ENCODE measurements at regions not wholly inside any gene's neighbourhood (a gene's known extent, or its start where the extent isn't known, plus 50 kb on each side); places are given as distances from the start of the nearest gene placed in this dataset.

- DNase-seq = no peak
- no peak overlapping the region for H3K27ac Mint-ChIP-seq
- no peak overlapping the region for H3K4me3 Mint-ChIP-seq
- no peaks in the 10 kb centered on the region for H3K27me3 Mint-ChIP-seq
- no peaks in the 10 kb centered on the region for H3K4me1 Mint-ChIP-seq
- ChIA-PET CTCF (interaction anchor here (1.0 kb wide), 1 partner anchor 52 kb away, joined by 3 read pairs; no protein-coding TSS in a partner anchor), POLR2A (no interaction called here)
- H3K36me3 Mint-ChIP-seq (ENCODE audit: low read depth) = no peaks in the 10 kb centered on the region
- peaks cover 3% of the 10 kb centered on the region for H3K9me3 Mint-ChIP-seq
These were observed 93.6 kb upstream of the ZNF678 start for GRCh38 chr1:227469708-227470107.

DNA sequence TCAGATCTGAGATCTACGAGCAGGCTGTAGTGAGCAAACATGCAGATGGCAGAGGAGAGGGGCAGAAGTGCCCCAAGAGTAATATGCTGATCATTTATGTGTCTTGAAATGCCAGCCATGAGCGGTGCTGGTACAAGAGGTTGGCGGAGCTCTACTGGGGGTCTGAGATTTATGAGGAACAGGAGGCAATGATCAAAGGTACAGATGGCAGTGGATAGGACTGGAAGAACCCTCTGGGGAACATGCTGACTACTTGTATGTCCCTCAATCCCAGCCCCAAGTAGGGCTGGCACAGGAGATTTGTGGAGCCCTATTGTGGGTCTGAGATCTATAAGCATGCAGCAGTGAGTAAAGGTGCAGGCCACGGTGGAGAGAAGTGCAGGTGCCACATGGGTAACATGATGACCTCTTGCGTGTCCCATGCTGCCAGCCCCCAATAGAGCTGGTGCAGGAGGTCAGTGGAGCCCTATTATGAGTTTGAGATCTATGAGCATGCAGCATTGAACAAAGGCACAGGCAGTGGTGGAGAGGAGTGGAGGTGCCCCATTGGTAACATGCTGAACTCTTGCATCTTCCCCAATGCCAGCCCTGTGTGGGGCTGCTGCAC, 97.2 kb upstream of the ZNF678 start:
- Mint-ChIP-seq H3K27me3 (no peaks in the 10 kb centered on the region), H3K4me1 (no peaks in the 10 kb centered on the region), H3K36me3 (ENCODE audit: low read depth) (no peaks in the 10 kb centered on the region), H3K27ac (no peak overlapping the region), H3K4me3 (no peak overlapping the region), H3K9me3 (peaks cover 3% of the 10 kb centered on the region)
- POLR2A ChIA-PET = no interaction called here
- DNase-seq = no peak
- CTCF ChIA-PET = no interaction called here

- Mint-ChIP-seq H3K27me3 (no peaks in the 10 kb centered on the region), H3K27ac (no peak overlapping the region), H3K4me3 (no peak overlapping the region), H3K9me3 (peaks cover under 1% of the 10 kb centered on the region), H3K36me3 (ENCODE audit: low read depth) (no peaks in the 10 kb centered on the region), H3K4me1 (no peaks in the 10 kb centered on the region)
- CTCF ChIA-PET = no interaction called here
- no peak for DNase-seq
- POLR2A ChIA-PET = no interaction called here
These were observed 98.1 kb upstream of the ZNF678 start for GRCh38 chr1:227465256-227465655.

DNA sequence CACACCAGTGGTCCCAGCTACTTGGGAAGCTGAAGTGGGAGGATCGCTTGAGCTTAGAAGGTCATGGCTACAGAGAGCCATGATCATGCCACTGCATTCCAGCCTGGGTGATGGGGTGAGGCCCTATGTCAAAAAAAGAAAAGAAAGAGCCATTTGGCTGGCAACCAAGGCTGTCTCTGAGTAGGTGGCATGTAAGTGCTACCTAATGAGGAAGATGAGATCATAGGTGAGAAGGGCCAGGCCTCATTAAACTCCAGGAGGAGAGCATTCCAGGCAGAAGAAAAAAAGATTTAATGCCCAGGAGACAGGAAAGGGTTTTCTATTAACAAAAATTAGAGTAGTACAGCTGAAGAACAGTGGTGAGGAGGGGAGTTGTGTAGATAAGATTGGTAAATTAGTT, 103.4 kb upstream of the ZNF678 start:
- no peak overlapping the region for H3K27ac Mint-ChIP-seq
- CTCF ChIA-PET = no interaction called here
- no peaks in the 10 kb centered on the region for H3K4me1 Mint-ChIP-seq
- POLR2A ChIA-PET = no interaction called here
- no peaks in the 10 kb centered on the region for H3K9me3 Mint-ChIP-seq
- H3K27me3 Mint-ChIP-seq = peaks cover 7% of the 10 kb centered on the region
- DNase-seq = no peak
- H3K4me3 Mint-ChIP-seq = no peak overlapping the region
- no peaks in the 10 kb centered on the region for H3K36me3 Mint-ChIP-seq (ENCODE audit: low read depth)

DNA sequence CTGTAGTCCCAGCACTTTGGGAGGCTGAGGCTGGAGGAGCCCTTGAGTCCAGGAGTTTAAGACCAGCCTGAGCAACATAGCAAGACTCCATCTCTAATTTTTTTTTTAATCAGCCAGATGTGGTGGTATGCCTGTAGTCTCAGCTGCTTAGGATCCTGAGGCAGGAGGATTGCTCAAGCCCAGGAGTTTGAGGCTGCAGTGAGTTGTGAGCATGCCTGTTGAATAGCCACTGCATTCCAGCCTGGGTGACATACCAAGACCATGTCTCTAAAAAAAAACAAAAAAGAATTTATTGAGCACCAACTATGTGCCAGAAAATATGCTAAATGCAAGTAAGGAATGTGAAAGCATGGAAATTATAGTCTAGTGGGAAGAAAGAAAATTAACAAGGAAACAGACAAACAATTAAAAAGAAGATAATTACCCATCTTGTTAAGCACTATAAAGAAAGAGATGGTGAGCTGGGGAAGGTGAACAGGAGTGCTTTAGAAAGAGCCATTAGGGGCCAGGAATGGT, 104.0 kb upstream of the ZNF678 start:
- CTCF ChIA-PET = no interaction called here
- POLR2A ChIA-PET = no interaction called here
- Mint-ChIP-seq H3K27me3 (peaks cover 7% of the 10 kb centered on the region), H3K27ac (no peak overlapping the region), H3K36me3 (ENCODE audit: low read depth) (no peaks in the 10 kb centered on the region), H3K4me3 (no peak overlapping the region), H3K9me3 (no peaks in the 10 kb centered on the region), H3K4me1 (no peaks in the 10 kb centered on the region)
- no peak for DNase-seq

DNA sequence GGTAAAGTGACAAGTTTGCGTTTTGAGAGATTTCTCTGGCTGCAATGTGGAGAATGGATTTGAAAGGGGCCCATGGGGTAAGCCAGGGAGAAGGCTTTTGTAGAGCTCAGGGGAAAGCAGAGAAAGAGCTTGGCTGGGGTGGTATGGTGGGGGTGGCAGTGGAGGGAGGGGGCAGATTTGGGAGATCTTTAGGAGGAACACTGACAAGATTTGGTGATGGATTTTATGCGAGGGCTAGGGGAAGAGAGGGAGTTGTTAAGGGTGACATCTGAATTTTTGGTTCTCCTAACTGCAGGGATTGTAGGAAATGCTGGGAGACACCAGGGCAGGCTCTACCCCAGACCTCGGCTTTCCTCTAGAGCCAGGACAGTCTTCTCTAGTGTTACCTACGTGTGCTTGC, 108.7 kb upstream of the ZNF678 start:
- no peaks in the 10 kb centered on the region for H3K9me3 Mint-ChIP-seq
- DNase-seq = no peak
- H3K4me3 Mint-ChIP-seq = no peak overlapping the region
- H3K27me3 Mint-ChIP-seq = peaks cover 13% of the 10 kb centered on the region
- ChIA-PET POLR2A (no interaction called here), CTCF (no interaction called here)
- H3K36me3 Mint-ChIP-seq (ENCODE audit: low read depth) = no peaks in the 10 kb centered on the region
- H3K4me1 Mint-ChIP-seq = no peaks in the 10 kb centered on the region
- no peak overlapping the region for H3K27ac Mint-ChIP-seq

DNA sequence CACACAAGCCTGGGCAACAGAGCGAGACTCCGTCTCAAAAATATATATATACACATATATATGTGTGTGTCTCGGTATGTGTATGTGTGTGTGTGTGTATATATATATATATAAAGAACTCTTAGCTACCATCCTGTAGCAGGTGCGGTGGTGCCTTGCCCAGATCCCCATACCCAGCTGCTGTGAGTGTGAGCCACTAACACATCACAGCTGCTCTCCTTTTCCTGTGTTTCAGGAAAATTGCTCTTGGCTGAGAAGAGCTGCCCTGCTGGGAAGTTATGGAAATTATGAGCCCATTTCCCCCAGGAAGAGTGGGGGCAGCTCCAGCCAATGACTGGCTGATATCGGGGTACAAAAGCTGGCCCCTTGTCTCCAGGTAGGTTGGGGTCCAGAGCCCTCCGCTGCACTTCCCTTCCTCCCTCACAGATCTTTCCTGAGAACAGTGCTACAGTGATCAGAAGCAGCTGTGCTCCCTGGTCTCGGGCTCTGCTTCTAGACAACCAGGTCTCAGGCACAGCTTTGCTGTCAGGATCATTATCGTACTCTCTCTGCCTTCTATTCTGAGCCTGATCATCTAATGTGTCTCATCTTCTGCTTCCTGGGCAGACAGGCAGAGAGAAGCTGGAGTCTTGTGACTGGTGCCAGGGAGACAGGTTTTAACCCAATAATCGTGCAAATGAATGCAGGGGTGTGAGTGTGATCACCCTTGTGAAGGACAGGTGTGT, 109.6 kb upstream of the ZNF678 start:
- H3K27ac Mint-ChIP-seq = no peak overlapping the region
- no peaks in the 10 kb centered on the region for H3K9me3 Mint-ChIP-seq
- ChIA-PET POLR2A (no interaction called here), CTCF (interaction anchor here (0.6 kb wide), 1 partner anchor 520 kb away, joined by 3 read pairs; no protein-coding TSS in a partner anchor)
- DNase-seq = no peak
- H3K36me3 Mint-ChIP-seq (ENCODE audit: low read depth) = no peaks in the 10 kb centered on the region
- peaks cover 15% of the 10 kb centered on the region for H3K27me3 Mint-ChIP-seq
- H3K4me3 Mint-ChIP-seq = no peak overlapping the region
- H3K4me1 Mint-ChIP-seq = peaks cover 2% of the 10 kb centered on the region

DNA sequence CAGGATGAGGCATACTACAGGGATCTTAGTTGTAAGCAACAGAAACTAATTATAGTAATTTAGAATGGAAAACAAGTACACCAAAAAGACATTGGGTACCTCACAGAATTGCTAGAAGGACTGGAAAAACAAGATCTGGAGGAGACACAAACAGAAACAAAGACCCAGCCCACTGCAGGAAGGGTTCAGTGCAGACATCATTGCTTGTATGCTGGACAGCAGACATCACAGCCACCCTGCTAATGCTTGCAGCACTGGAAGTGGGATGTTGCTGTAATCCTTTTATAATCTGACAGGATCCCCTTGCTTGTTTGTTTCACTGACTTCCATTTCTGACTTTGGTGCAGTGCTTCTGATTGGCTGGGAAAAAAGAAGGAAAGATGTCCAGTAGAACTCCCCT, 111.4 kb upstream of the ZNF678 start:
- Mint-ChIP-seq H3K27me3 (peaks cover 15% of the 10 kb centered on the region), H3K27ac (no peak overlapping the region), H3K36me3 (ENCODE audit: low read depth) (no peaks in the 10 kb centered on the region), H3K4me1 (peaks cover 2% of the 10 kb centered on the region), H3K4me3 (no peak overlapping the region), H3K9me3 (no peaks in the 10 kb centered on the region)
- CTCF ChIA-PET = interaction anchor here (0.9 kb wide), 1 partner anchor 38 kb away, joined by 3 read pairs; no protein-coding TSS in a partner anchor
- no peak for DNase-seq
- POLR2A ChIA-PET = no interaction called here

DNA sequence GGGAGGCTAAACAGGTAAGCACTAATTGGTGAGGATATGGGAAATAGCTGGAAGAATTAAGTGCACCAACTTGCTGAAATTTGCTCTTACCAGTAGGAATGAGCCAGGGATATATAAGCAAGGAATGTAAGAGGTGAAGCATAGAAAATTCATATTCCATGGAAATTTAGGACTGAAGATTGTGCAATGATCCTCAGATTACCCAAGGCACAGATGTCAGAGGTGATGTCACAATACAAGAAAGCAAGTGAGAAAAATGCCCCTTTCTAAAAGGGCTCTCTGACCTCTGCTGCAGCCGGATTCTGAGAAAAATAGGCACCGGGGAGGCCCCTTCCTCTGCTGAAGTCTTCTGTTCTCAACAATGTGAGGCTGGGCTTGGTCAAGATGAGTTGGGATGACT, 112.3 kb upstream of the ZNF678 start:
- Mint-ChIP-seq H3K9me3 (no peaks in the 10 kb centered on the region), H3K27me3 (peaks cover 12% of the 10 kb centered on the region), H3K27ac (no peak overlapping the region), H3K4me1 (peaks cover 2% of the 10 kb centered on the region), H3K36me3 (ENCODE audit: low read depth) (no peaks in the 10 kb centered on the region), H3K4me3 (no peak overlapping the region)
- DNase-seq = no peak
- POLR2A ChIA-PET = no interaction called here
- CTCF ChIA-PET = interaction anchor here (0.9 kb wide), 1 partner anchor 39 kb away, joined by 3 read pairs; no protein-coding TSS in a partner anchor

- H3K4me3 Mint-ChIP-seq = no peak overlapping the region
- DNase-seq = no peak
- H3K27ac Mint-ChIP-seq = no peak overlapping the region
- H3K4me1 Mint-ChIP-seq = peaks cover 2% of the 10 kb centered on the region
- no peaks in the 10 kb centered on the region for H3K36me3 Mint-ChIP-seq (ENCODE audit: low read depth)
- H3K27me3 Mint-ChIP-seq = peaks cover 12% of the 10 kb centered on the region
- no peaks in the 10 kb centered on the region for H3K9me3 Mint-ChIP-seq
- ChIA-PET POLR2A (no interaction called here), CTCF (no interaction called here)
These were observed 112.9 kb upstream of the ZNF678 start for GRCh38 chr1:227450489-227450888.

GRCh38 chr1:227449741-227450441, 113.5 kb upstream of the ZNF678 start:
- H3K27me3 Mint-ChIP-seq = peaks cover 12% of the 10 kb centered on the region
- DNase-seq = no peak
- H3K27ac Mint-ChIP-seq = no peak overlapping the region
- ChIA-PET CTCF (no interaction called here), POLR2A (no interaction called here)
- no peaks in the 10 kb centered on the region for H3K36me3 Mint-ChIP-seq (ENCODE audit: low read depth)
- no peaks in the 10 kb centered on the region for H3K9me3 Mint-ChIP-seq
- no peak overlapping the region for H3K4me3 Mint-ChIP-seq
- H3K4me1 Mint-ChIP-seq = peaks cover 2% of the 10 kb centered on the region

DNA sequence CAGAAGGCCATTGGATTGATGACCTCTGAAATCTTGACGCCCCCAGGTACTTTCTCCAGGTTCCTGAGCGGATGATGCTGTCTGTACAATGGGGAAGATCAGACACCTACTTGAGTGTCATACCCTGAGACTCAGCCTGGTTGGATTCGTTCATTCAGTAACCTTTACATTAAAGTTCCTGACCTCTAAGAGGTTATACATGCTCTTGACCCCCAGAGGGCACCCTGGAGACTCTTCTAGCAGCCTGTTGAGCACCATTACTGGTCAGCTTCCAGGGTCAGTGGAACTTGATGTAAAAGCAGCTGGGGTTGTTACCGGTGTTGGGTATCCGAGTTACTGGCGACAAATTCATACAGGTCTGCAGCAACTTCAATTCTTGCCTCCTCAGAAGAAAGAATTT, 114.3 kb upstream of the ZNF678 start:
- H3K27me3 Mint-ChIP-seq = peaks cover 12% of the 10 kb centered on the region
- peak; percentile 37 for DNase-seq
- POLR2A ChIA-PET = interaction anchor here (0.6 kb wide), 1 partner anchor 150 kb away, joined by 3 read pairs; no protein-coding TSS in a partner anchor
- no peak overlapping the region for H3K4me3 Mint-ChIP-seq
- H3K36me3 Mint-ChIP-seq (ENCODE audit: low read depth) = no peaks in the 10 kb centered on the region
- no peaks in the 10 kb centered on the region for H3K9me3 Mint-ChIP-seq
- H3K27ac Mint-ChIP-seq = no peak overlapping the region
- H3K4me1 Mint-ChIP-seq = peaks cover 2% of the 10 kb centered on the region
- CTCF ChIA-PET = no interaction called here

- Mint-ChIP-seq H3K36me3 (ENCODE audit: low read depth) (no peaks in the 10 kb centered on the region), H3K4me3 (no peak overlapping the region), H3K9me3 (no peaks in the 10 kb centered on the region), H3K4me1 (peaks cover 2% of the 10 kb centered on the region), H3K27me3 (peaks cover 15% of the 10 kb centered on the region), H3K27ac (no peak overlapping the region)
- CTCF ChIA-PET = no interaction called here
- no peak for DNase-seq
- POLR2A ChIA-PET = no interaction called here
These were observed 115.8 kb upstream of the ZNF678 start for GRCh38 chr1:227447531-227447990.

Measured in activated CD4-positive, alpha-beta T cell treated with anti-CD3 and anti-CD28 coated beads, Interleukin-2, amount 10 ng/mL, durations not matched to agents 7 days and 5 days (primary cell).